H1 (cell line): ENCODE measurements at regions not wholly inside any gene's neighbourhood (a gene's known extent, or its start where the extent isn't known, plus 50 kb on each side); places are given as distances from the start of the nearest gene placed in this dataset.

Experiments
- CTCF ChIA-PET: fragments of 300-600 bp; sonication (Branson Sonifier 250); formaldehyde crosslinking; loops from one replicate; lab custom pipeline; 2021; ENCODE audit not compliant: partially characterized antibody; lab: Charles Lee
- POLR2A ChIA-PET: fragments of 300-600 bp; sonication (Branson Sonifier 250); formaldehyde crosslinking; loops from one replicate; lab custom pipeline; 2021; ENCODE audit warnings: inconsistent platforms; ENCODE audit not compliant: partially characterized antibody; lab: Charles Lee
- DNase-seq, 2 experiments: peaks; one replicate each; pipeline versions ENCODE4 v3.0.0 to v3.0.0-alpha.2; 2010 to 2022; ENCODE audit warnings: low spot score in 2 of 2, low read depth in 1 of 2, mixed read lengths in 1 of 2
- FAIRE-seq: peaks from 2 replicates; lab custom pipeline; 2011; peaks lifted over from hg19 to GRCh38; lab: Jason Lieb, UNC
- H2AFZ ChIP-seq: 2 replicates; pipeline ENCODE4 v1.8.1; 2012; ENCODE audit warnings: low read length, inconsistent platforms
- H2AK5ac ChIP-seq: 2 replicates; pipeline ENCODE4 v1.6.1; 2013; ENCODE audit warnings: low read depth, low read length
- H2BK120ac ChIP-seq: replicated peaks from 2 replicates; pipeline ENCODE3; 2013; ENCODE audit warnings: low read depth, low read length, inconsistent platforms
- H2BK12ac ChIP-seq: 2 replicates; pipeline ENCODE4 v1.6.1; 2013; ENCODE audit warnings: low read depth, low read length
- H2BK15ac ChIP-seq: 2 replicates; pipeline ENCODE4 v1.6.1; 2013; ENCODE audit warnings: low read length
- H2BK20ac ChIP-seq: 2 replicates; pipeline ENCODE4 v1.6.1; 2013; ENCODE audit warnings: low read length
- H2BK5ac ChIP-seq: 2 replicates; pipeline ENCODE4 v1.6.1; 2013; ENCODE audit warnings: low read depth, low read length
- H3K14ac ChIP-seq: 2 replicates; pipeline ENCODE4 v1.6.1; 2013; ENCODE audit warnings: inconsistent platforms; ENCODE audit not compliant: insufficient read length
- H3K18ac ChIP-seq: 2 replicates; pipeline ENCODE4 v1.6.1; 2013; ENCODE audit warnings: low read length; ENCODE audit errors: extremely low read depth
- H3K23ac ChIP-seq: 2 replicates; pipeline ENCODE4 v1.6.1; 2013; ENCODE audit warnings: inconsistent platforms; ENCODE audit not compliant: insufficient read length
- H3K23me2 ChIP-seq: 2 replicates; pipeline ENCODE4 v1.6.1; 2013; ENCODE audit warnings: low read depth, low read length
- H3K27ac ChIP-seq: 2 replicates; pipeline ENCODE4 v1.6.1; 2011; ENCODE audit warnings: low read depth, low read length, inconsistent platforms
- H3K27me3 ChIP-seq, 4 experiments: replicated peaks in 1 of 4; 1 replicate in 1 of 4; 2 replicates in 3 of 4; pipeline versions ENCODE4 v1.6.1 to v1.8.1; 2011 to 2013; ENCODE audit warnings: low read length in 3 of 4, mild to moderate bottlenecking in 3 of 4, inconsistent platforms in 2 of 4, mixed read lengths in 2 of 4, moderate library complexity in 1 of 4; ENCODE audit not compliant: control insufficient read depth in 3 of 4, insufficient read depth in 3 of 4; ENCODE audit errors: extremely low read depth in 1 of 4
- H3K36me3 ChIP-seq, 4 experiments: 2 replicates each; pipeline versions ENCODE4 v1.6.1 to v1.8.1; 2011 to 2013; ENCODE audit warnings: mild to moderate bottlenecking in 4 of 4, low read length in 3 of 4, moderate library complexity in 2 of 4, control low read depth in 1 of 4, inconsistent platforms in 1 of 4; ENCODE audit not compliant: insufficient read depth in 4 of 4, control insufficient read depth in 2 of 4
- H3K4ac ChIP-seq: replicated peaks from 2 replicates; pipeline ENCODE3; 2013; ENCODE audit warnings: low read length, low read depth, mixed read lengths, inconsistent platforms; ENCODE audit not compliant: insufficient read length
- H3K4me1 ChIP-seq, 4 experiments: replicated peaks in 1 of 4; 1 replicate in 1 of 4; 2 replicates in 3 of 4; pipeline versions ENCODE4 v1.6.1 to v1.8.1; 2011 to 2013; ENCODE audit warnings: low read length in 3 of 4, inconsistent platforms in 2 of 4, mixed read lengths in 1 of 4; ENCODE audit not compliant: insufficient read depth in 4 of 4, control insufficient read depth in 3 of 4
- H3K4me2 ChIP-seq, 2 experiments: 2 replicates each; pipeline versions ENCODE4 v1.6.1 to v1.8.1; 2011 to 2013; ENCODE audit warnings: low read depth in 2 of 2, low read length in 2 of 2, control low read depth in 1 of 2, inconsistent platforms in 1 of 2, mild to moderate bottlenecking in 1 of 2; ENCODE audit not compliant: insufficient read depth in 1 of 2
- H3K4me3 ChIP-seq, 4 experiments: fragments of 200-600, 300-600 bp in 1 of 4; sonication (generic), shearing (Covaris generic), sonication (Bioruptor Twin) in 1 of 4; 2 replicates each; pipeline versions ENCODE4 v1.5.1 to v1.8.1; 2011 to 2016; ENCODE audit warnings: low read length in 4 of 4, low read depth in 3 of 4, control low read depth in 2 of 4, inconsistent platforms in 2 of 4, mild to moderate bottlenecking in 2 of 4, mixed read lengths in 1 of 4, moderate library complexity in 1 of 4; ENCODE audit not compliant: insufficient read depth in 2 of 4; ENCODE audit errors: extremely low read depth in 1 of 4
- H3K56ac ChIP-seq: replicated peaks from 2 replicates; pipeline ENCODE3; 2013; ENCODE audit warnings: low read depth, mild to moderate bottlenecking, mixed read lengths, low read length, inconsistent platforms; ENCODE audit not compliant: insufficient read length
- H3K79me1 ChIP-seq: 2 replicates; pipeline ENCODE4 v1.6.1; 2013; ENCODE audit warnings: low read depth, low read length, control low read depth
- H3K79me2 ChIP-seq, 2 experiments: 2 replicates each; pipeline versions ENCODE4 v1.6.1 to v1.8.1; 2012 to 2013; ENCODE audit warnings: low read length in 2 of 2, mild to moderate bottlenecking in 2 of 2, inconsistent platforms in 1 of 2; ENCODE audit not compliant: insufficient read depth in 2 of 2, control insufficient read depth in 1 of 2
- H3K9ac ChIP-seq, 4 experiments: replicated peaks in 1 of 4; 1 replicate in 1 of 4; 2 replicates in 3 of 4; pipeline versions ENCODE4 v1.6.1 to v1.8.1; 2011 to 2013; ENCODE audit warnings: low read depth in 3 of 4, low read length in 3 of 4, control low read depth in 2 of 4, mild to moderate bottlenecking in 2 of 4, moderate library complexity in 2 of 4, inconsistent platforms in 1 of 4; ENCODE audit errors: extremely low read depth in 1 of 4
- H3K9me3 ChIP-seq, 2 experiments: 2 replicates each; pipeline versions ENCODE4 v1.6.1 to v1.8.1; 2012 to 2013; ENCODE audit warnings: mild to moderate bottlenecking in 2 of 2, moderate library complexity in 2 of 2, control low read depth in 1 of 2, inconsistent platforms in 1 of 2, low read depth in 1 of 2, low read length in 1 of 2, mixed read lengths in 1 of 2; ENCODE audit not compliant: insufficient read depth in 2 of 2
- H4K20me1 ChIP-seq, 2 experiments: replicated peaks in 1 of 2; 2 replicates each; pipeline versions ENCODE3 to v1.8.1; 2011 to 2013; ENCODE audit warnings: inconsistent platforms in 2 of 2, low read length in 2 of 2, mild to moderate bottlenecking in 1 of 2; ENCODE audit not compliant: insufficient read depth in 2 of 2, control insufficient read depth in 1 of 2
- H4K5ac ChIP-seq: 2 replicates; pipeline ENCODE4 v1.6.1; 2013; ENCODE audit warnings: low read length, low read depth, mixed read lengths, inconsistent platforms; ENCODE audit not compliant: insufficient read length
- H4K8ac ChIP-seq: 2 replicates; pipeline ENCODE4 v1.8.0; 2013; ENCODE audit warnings: mild to moderate bottlenecking, moderate library complexity, low read length, inconsistent platforms; ENCODE audit not compliant: insufficient read depth; ENCODE audit errors: extremely low read depth
- H4K91ac ChIP-seq: replicated peaks from 2 replicates; pipeline ENCODE3; 2013; ENCODE audit warnings: low read length, mixed read lengths, inconsistent platforms; ENCODE audit not compliant: insufficient read length
- ATF3 ChIP-seq: IDR thresholded peaks from 2 replicates; pipeline ENCODE4 v1.6.1; 2011; ENCODE audit warnings: low read depth, mild to moderate bottlenecking, low read length; ENCODE audit not compliant: insufficient read depth
- BCL11A ChIP-seq, 2 experiments: IDR thresholded peaks; one replicate each; pipeline ENCODE4 v1.6.1; 2011; ENCODE audit warnings: low read depth in 2 of 2, low read length in 2 of 2, mild to moderate bottlenecking in 2 of 2
- CHD2 ChIP-seq: IDR thresholded peaks from 2 replicates; pipeline ENCODE4 v1.6.1; 2012; ENCODE audit warnings: low read length, improper control_type of control experiment
- HDAC6 ChIP-seq: IDR thresholded peaks from one replicate; pipeline ENCODE4 v1.7.1; 2012; ENCODE audit warnings: low read depth, mild to moderate bottlenecking, inconsistent platforms, low read length, moderate library complexity
- JUN ChIP-seq: IDR thresholded peaks from 2 replicates; pipeline ENCODE4 v1.6.1; 2011; ENCODE audit warnings: low read depth, mild to moderate bottlenecking, improper control_type of control experiment, low read length
- KDM1A ChIP-seq: fragments of 200-600, 300-600 bp; sonication (generic); IDR thresholded peaks from 2 replicates; pipeline ENCODE4 v1.7.1; 2016; ENCODE audit warnings: mild to moderate bottlenecking, low read length, borderline replicate concordance
- KDM4A ChIP-seq: IDR thresholded peaks from one replicate; pipeline ENCODE4 v1.7.1; 2012; ENCODE audit warnings: low read depth, mild to moderate bottlenecking, moderate library complexity, low read length, inconsistent platforms; ENCODE audit not compliant: severe bottlenecking
- RNF2 ChIP-seq: fragments of 200-900, 300-1000 bp; sonication (generic); IDR thresholded peaks from 2 replicates; pipeline ENCODE4 v1.7.1; 2016; ENCODE audit warnings: borderline replicate concordance, low read depth, mild to moderate bottlenecking, antibody characterized with exemption, low read length; ENCODE audit not compliant: poor library complexity, severe bottlenecking; ENCODE audit errors: missing control alignments
- SIX5 ChIP-seq: IDR thresholded peaks from 2 replicates; pipeline ENCODE4 v1.6.1; 2011; ENCODE audit warnings: mild to moderate bottlenecking, low read depth, low read length
- TBP ChIP-seq: IDR thresholded peaks from 2 replicates; pipeline ENCODE4 v1.6.1; 2011; ENCODE audit warnings: low read depth, low read length, improper control_type of control experiment
- TCF12 ChIP-seq: IDR thresholded peaks from 2 replicates; pipeline ENCODE4 v1.6.1; 2011; ENCODE audit warnings: low read depth, mild to moderate bottlenecking, low read length
- TEAD4 ChIP-seq: IDR thresholded peaks from 2 replicates; pipeline ENCODE4 v1.6.1; 2012; ENCODE audit warnings: low read depth, low read length, inconsistent platforms, mixed read lengths
- WGBS, 2 experiments: shearing (Covaris generic) in 1 of 2; methylation state at CpG; one replicate each; pipeline versions ENCODE4 v1.1.6 to v1.1.7; 2013 to 2015; ENCODE audit warnings: low lambda C conversion rate in 2 of 2, mixed read lengths in 2 of 2, inconsistent platforms in 1 of 2, low coverage in 1 of 2, missing lambda C conversion rate in 1 of 2; ENCODE audit not compliant: insufficient replicate concordance in 2 of 2, insufficient coverage in 1 of 2, insufficient read length in 1 of 2; ENCODE audit errors: extremely low coverage in 1 of 2, missing lambda C conversion rate in 1 of 2; 5-methylcytosine and 5-hydroxymethylcytosine counted together

- POLR2A ChIA-PET = no interaction called here
- FAIRE-seq = no peak
- Histone ChIP-seq H3K27ac (no peak overlapping the region), H4K91ac (no peak overlapping the region), H2BK5ac (no peak overlapping the region), H3K79me2 (no peaks in the 10 kb centered on the region), H3K4me3 (no peak overlapping the region), H2BK120ac (no peak overlapping the region), H3K79me1 (no peaks in the 10 kb centered on the region), H3K4me1 (peaks cover 0 to 2% (median 0%) of the 10 kb centered on the region in 4 experiments; a peak in 3 of 7 replicates), H3K4ac (no peak overlapping the region), H3K36me3 (no peaks in the 10 kb centered on the region), H2AFZ (no peak overlapping the region), H3K23me2 (no peaks in the 10 kb centered on the region), H3K4me2 (no peak overlapping the region), H3K27me3 (no peaks in the 10 kb centered on the region), H4K8ac (no peak overlapping the region), H2BK20ac (no peak overlapping the region), H2AK5ac (no peak overlapping the region), H3K9me3 (no peaks in the 10 kb centered on the region), H4K5ac (no peak overlapping the region), H3K56ac (no peak overlapping the region), H3K9ac (no peak overlapping the region), H3K23ac (no peak overlapping the region), H2BK12ac (no peak overlapping the region), H4K20me1 (no peaks in the 10 kb centered on the region), H2BK15ac (no peak overlapping the region), H3K18ac (no peak overlapping the region), H3K14ac (no peak overlapping the region)
- CTCF ChIA-PET = no interaction called here
- WGBS, 2 experiments = 80% methylated on average over 1 of the region's 1 CpG; no CpG with 5 or more reads in 1 of the 2 experiments
- no peak for DNase-seq
- TF ChIP-seq TEAD4 (no peak), KDM4A (no peak), RNF2 (no peak), SIX5 (no peak), HDAC6 (no peak), JUN (no peak), BCL11A (IDR thresholded peaks at IDR 0.05; ENCODE audit: low read depth in 2 of 2, low read length in 2 of 2) (no peak), CHD2 (no peak), ATF3 (no peak), TBP (no peak), KDM1A (no peak), TCF12 (no peak)
These were observed 336.7 kb upstream of the GNPDA2 start for GRCh38 chr4:45062935-45063545.
